ENCODE measurements at regions not wholly inside any gene's neighbourhood (a gene's known extent, or its start where the extent isn't known, plus 50 kb on each side); places are given as distances from the start of the nearest gene placed in this dataset.

GRCh38 chr9:20215552-20215951 is 406.7 kb downstream of the MLLT3 start:
- Histone ChIP-seq H3K27me3 (replicated peaks; ENCODE audit: insufficient read depth) (no peaks in the 10 kb centered on the region), H3K36me3 (no peaks in the 10 kb centered on the region), H3K27ac (no peak overlapping the region), H3K4me3 (no peak overlapping the region), H3K9me3 (no peaks in the 10 kb centered on the region), H3K4me1 (ENCODE audit: control insufficient read depth in 1 of 2, low read depth in 2 of 2) (no peaks in the 10 kb centered on the region)
- TF ChIP-seq, protein P1, sequence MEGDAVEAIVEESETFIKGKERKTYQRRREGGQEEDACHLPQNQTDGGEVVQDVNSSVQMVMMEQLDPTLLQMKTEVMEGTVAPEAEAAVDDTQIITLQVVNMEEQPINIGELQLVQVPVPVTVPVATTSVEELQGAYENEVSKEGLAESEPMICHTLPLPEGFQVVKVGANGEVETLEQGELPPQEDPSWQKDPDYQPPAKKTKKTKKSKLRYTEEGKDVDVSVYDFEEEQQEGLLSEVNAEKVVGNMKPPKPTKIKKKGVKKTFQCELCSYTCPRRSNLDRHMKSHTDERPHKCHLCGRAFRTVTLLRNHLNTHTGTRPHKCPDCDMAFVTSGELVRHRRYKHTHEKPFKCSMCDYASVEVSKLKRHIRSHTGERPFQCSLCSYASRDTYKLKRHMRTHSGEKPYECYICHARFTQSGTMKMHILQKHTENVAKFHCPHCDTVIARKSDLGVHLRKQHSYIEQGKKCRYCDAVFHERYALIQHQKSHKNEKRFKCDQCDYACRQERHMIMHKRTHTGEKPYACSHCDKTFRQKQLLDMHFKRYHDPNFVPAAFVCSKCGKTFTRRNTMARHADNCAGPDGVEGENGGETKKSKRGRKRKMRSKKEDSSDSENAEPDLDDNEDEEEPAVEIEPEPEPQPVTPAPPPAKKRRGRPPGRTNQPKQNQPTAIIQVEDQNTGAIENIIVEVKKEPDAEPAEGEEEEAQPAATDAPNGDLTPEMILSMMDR (IDR thresholded peaks at IDR 0.05): no peak
- ATAC-seq (ENCODE audit: insufficient number of reproducible peaks, low FRiP score, low read depth) (no peak), DNase-seq (ENCODE audit: low spot score) (no peak)

DNA sequence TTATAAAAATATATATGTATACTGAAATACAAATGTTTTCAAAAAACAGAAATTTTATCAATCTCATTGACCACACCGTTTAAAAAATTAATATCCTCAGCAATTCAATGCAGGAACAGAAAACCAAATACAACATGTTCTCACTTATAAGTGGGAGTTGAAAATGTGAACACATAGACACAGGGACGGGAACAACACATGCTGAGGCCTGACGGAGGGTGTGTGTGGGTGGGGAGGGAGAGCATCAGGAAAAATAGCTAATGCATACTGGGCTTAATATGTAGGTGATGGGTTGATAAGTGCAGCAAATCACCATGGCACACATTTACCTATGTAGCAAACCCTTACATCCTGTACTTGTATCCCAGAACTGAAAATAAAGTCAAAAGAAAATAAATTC is 409.5 kb downstream of the MLLT3 start:
- no peak overlapping the region for H3K4me3 ChIP-seq
- H3K9me3 ChIP-seq: no peaks in the 10 kb centered on the region
- ATAC-seq (ENCODE audit: insufficient number of reproducible peaks, low FRiP score, low read depth) (no peak), DNase-seq (ENCODE audit: low spot score) (no peak)
- no peaks in the 10 kb centered on the region for H3K36me3 ChIP-seq
- no peaks in the 10 kb centered on the region for H3K4me1 ChIP-seq (ENCODE audit: control insufficient read depth in 1 of 2, low read depth in 2 of 2)
- TF ChIP-seq, protein P1 (IDR thresholded peaks at IDR 0.05): no peak
- H3K27me3 ChIP-seq (replicated peaks; ENCODE audit: insufficient read depth): no peaks in the 10 kb centered on the region
- no peak overlapping the region for H3K27ac ChIP-seq

DNA sequence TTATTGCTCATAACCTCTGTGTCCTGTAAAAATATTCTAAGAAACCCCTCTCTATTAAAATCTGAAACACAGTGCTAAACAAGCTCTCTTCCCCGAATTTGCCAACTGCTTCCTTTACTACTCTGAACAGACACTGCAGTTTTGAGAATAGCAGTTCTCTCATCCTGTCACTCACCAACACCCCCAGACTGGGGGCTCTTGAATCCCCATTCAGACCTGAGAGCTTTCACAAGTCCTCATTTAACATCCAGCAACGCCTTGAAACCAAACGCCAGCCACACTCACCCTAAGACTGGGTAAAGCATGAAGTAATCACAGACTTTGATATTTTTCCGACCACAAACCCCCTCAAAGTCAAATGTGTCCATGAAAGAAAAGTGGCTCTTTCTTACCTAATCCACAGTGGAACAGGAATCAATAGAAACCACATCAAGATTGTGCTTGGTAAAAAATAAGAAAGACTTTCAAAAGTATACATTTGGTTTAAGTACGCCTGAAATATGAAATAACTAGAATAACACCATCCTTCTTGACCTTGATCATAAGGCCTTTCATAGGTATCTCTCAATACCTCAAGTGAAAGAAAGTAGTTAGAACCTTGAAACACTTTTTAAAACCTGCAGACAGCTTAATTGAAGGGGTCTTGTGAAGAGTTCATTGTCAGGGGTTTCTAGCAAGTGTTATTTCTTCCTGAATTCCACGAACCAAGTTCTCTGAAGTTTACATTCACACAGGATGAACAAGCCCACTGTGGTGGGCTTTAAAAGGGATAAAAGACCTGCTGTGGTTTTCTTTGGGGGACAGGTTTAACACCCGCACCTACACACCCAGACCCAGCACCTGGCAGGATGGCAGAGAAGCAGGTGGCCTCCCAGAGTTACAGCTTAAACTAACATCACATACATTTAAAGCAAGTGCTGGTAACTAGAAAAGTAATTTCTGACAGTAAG is 412.6 kb downstream of the MLLT3 start:
- H3K4me1 ChIP-seq (ENCODE audit: control insufficient read depth in 1 of 2, low read depth in 2 of 2): no peaks in the 10 kb centered on the region
- H3K36me3 ChIP-seq: no peaks in the 10 kb centered on the region
- no peak for DNase-seq (ENCODE audit: low spot score)
- H3K9me3 ChIP-seq: no peaks in the 10 kb centered on the region
- H3K27ac ChIP-seq: no peak overlapping the region
- H3K4me3 ChIP-seq: no peak overlapping the region
- no peak for ATAC-seq (ENCODE audit: insufficient number of reproducible peaks, low FRiP score, low read depth)
- no peaks in the 10 kb centered on the region for H3K27me3 ChIP-seq (replicated peaks; ENCODE audit: insufficient read depth)
- TF ChIP-seq, protein P1 (IDR thresholded peaks at IDR 0.05): no peak

- TF ChIP-seq, protein P1 (IDR thresholded peaks at IDR 0.05): no peak
- DNase-seq (ENCODE audit: low spot score): no peak
- H3K36me3 ChIP-seq: no peaks in the 10 kb centered on the region
- ATAC-seq (ENCODE audit: insufficient number of reproducible peaks, low FRiP score, low read depth): no peak
- H3K9me3 ChIP-seq: no peaks in the 10 kb centered on the region
- H3K4me1 ChIP-seq (ENCODE audit: control insufficient read depth in 1 of 2, low read depth in 2 of 2): no peaks in the 10 kb centered on the region
- H3K27me3 ChIP-seq (replicated peaks; ENCODE audit: insufficient read depth): no peaks in the 10 kb centered on the region
- no peak overlapping the region for H3K27ac ChIP-seq
- no peak overlapping the region for H3K4me3 ChIP-seq
These were observed 413.3 kb downstream of the MLLT3 start for GRCh38 chr9:20208961-20209371.

DNA sequence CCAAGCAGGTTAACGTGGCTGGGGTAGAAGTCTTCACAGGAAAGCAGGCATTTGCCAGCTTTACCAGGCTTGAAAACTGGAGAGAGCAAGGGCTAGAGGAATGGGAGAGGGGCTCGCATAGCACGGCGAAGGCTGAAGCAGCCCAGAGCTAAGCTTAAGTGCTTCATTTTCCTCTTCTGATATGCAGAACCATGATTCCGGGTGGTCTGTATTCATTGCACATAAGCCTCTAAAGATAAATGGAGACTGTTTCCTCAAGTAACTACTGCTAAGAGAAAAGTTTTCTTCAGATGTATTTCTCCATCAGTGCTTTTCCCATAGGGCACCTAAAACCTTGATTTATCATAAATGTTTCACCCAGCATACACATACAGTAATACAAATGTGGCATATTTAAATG is 414.1 kb downstream of the MLLT3 start:
- ATAC-seq (ENCODE audit: insufficient number of reproducible peaks, low FRiP score, low read depth) (no peak), DNase-seq (ENCODE audit: low spot score) (no peak)
- TF ChIP-seq, protein P1 (IDR thresholded peaks at IDR 0.05): no peak
- no peaks in the 10 kb centered on the region for H3K36me3 ChIP-seq
- no peaks in the 10 kb centered on the region for H3K4me1 ChIP-seq (ENCODE audit: control insufficient read depth in 1 of 2, low read depth in 2 of 2)
- no peak overlapping the region for H3K4me3 ChIP-seq
- H3K9me3 ChIP-seq: no peaks in the 10 kb centered on the region
- no peaks in the 10 kb centered on the region for H3K27me3 ChIP-seq (replicated peaks; ENCODE audit: insufficient read depth)
- H3K27ac ChIP-seq: no peak overlapping the region
